ENCODE measurements at regions not wholly inside any gene's neighbourhood (a gene's known extent, or its start where the extent isn't known, plus 50 kb on each side); places are given as distances from the start of the nearest gene placed in this dataset.
A peak's percentile ranks its signal among the peaks of the same experiment; 100 is the strongest.

GRCh38 chr2:200144571-200144970, 161.9 kb upstream of the SPATS2L start:
- DNase-seq, result no peak

- DNase-seq, result no peak
Measured at GRCh38 chr2:200146501-200146900, 160.0 kb upstream of the SPATS2L start.

GRCh38 chr2:200147371-200147770, 159.1 kb upstream of the SPATS2L start:
- no peak for DNase-seq

GRCh38 chr2:200148366-200148765, 158.1 kb upstream of the SPATS2L start:
- no peak for DNase-seq

GRCh38 chr2:200150411-200151086, 155.9 kb upstream of the SPATS2L start:
- no peak for DNase-seq

GRCh38 chr2:200155652-200156051, 150.8 kb upstream of the SPATS2L start:
- DNase-seq, result no peak

GRCh38 chr2:200156166-200156835, 150.2 kb upstream of the SPATS2L start:
- peak; percentile 9 for DNase-seq

- no peak for DNase-seq
Measured at GRCh38 chr2:200158647-200159356, 147.7 kb upstream of the SPATS2L start.

GRCh38 chr2:200159357-200159707, 147.2 kb upstream of the SPATS2L start:
- no peak for DNase-seq

GRCh38 chr2:200159829-200160781, 146.4 kb upstream of the SPATS2L start:
- no peak for DNase-seq

GRCh38 chr2:200161458-200161857, 145.0 kb upstream of the SPATS2L start:
- DNase-seq, result no peak

GRCh38 chr2:200165687-200166086, 140.8 kb upstream of the SPATS2L start:
- DNase-seq, result no peak

GRCh38 chr2:200168641-200169555, 137.6 kb upstream of the SPATS2L start:
- no peak for DNase-seq

GRCh38 chr2:200170221-200170620, 136.3 kb upstream of the SPATS2L start:
- no peak for DNase-seq

- no peak for DNase-seq
Measured at GRCh38 chr2:200171731-200172482, 134.6 kb upstream of the SPATS2L start.

- no peak for DNase-seq
Measured at GRCh38 chr2:200172521-200172920, 134.0 kb upstream of the SPATS2L start.

- no peak for DNase-seq
Measured at GRCh38 chr2:200172944-200173581, 133.4 kb upstream of the SPATS2L start.

- DNase-seq, result no peak
Measured at GRCh38 chr2:200173691-200174090, 132.8 kb upstream of the SPATS2L start.

GRCh38 chr2:200174433-200175216, 131.9 kb upstream of the SPATS2L start:
- DNase-seq, result no peak

Measured in NCI-H774 (cell line).